GM23338 (cell line): ENCODE measurements at regions not wholly inside any gene's neighbourhood (a gene's known extent, or its start where the extent isn't known, plus 50 kb on each side); places are given as distances from the start of the nearest gene placed in this dataset.

Experiments used
- ATAC-seq: fragments of 200-7000 bp; cut with Tn5 transposase; 3 replicates; pipeline ENCODE4 v1.9.1; 2020
- DNase-seq: peaks from one replicate; pipeline ENCODE4 v3.0.0-alpha.2; 2015; ENCODE audit warnings: low spot score
- H2AFZ ChIP-seq: fragments of 200-600 bp; sonication (generic); 2 replicates; pipeline ENCODE4 v1.8.0; 2016; ENCODE audit warnings: antibody characterized with exemption, mild to moderate bottlenecking, moderate library complexity
- H3F3A ChIP-seq: fragments of 200-600 bp; sonication (generic); replicated peaks from 2 replicates; pipeline ENCODE4 v1.8.0; 2017; ENCODE audit warnings: antibody characterized with exemption, mixed run types, low read depth
- H3K27ac ChIP-seq: fragments of 200-600 bp; sonication (generic); 2 replicates; pipeline ENCODE4 v1.6.1; 2016; ENCODE audit warnings: low read depth
- H3K27me3 ChIP-seq: fragments of 200-600 bp; sonication (generic); 2 replicates; pipeline ENCODE4 v1.8.0; 2016; ENCODE audit warnings: mild to moderate bottlenecking, mixed run types, moderate library complexity; ENCODE audit not compliant: insufficient read depth
- H3K36me3 ChIP-seq: fragments of 200-600 bp; sonication (generic); 2 replicates; pipeline ENCODE4 v1.8.0; 2016; ENCODE audit warnings: mild to moderate bottlenecking; ENCODE audit not compliant: insufficient read depth
- H3K4me1 ChIP-seq: fragments of 200-600 bp; sonication (generic); 2 replicates; pipeline ENCODE4 v1.8.0; 2016; ENCODE audit warnings: mild to moderate bottlenecking, moderate library complexity; ENCODE audit not compliant: insufficient read depth
- H3K4me2 ChIP-seq: fragments of 200-600 bp; sonication (generic); 2 replicates; pipeline ENCODE4 v1.7.1; 2017; ENCODE audit warnings: mixed run types
- H3K4me3 ChIP-seq: fragments of 200-600 bp; sonication (generic); 2 replicates; pipeline ENCODE4 v1.6.1; 2016; ENCODE audit warnings: mixed run types
- H3K79me2 ChIP-seq: fragments of 200-600 bp; sonication (generic); replicated peaks from 2 replicates; pipeline ENCODE4 v1.8.0; 2017; ENCODE audit warnings: mild to moderate bottlenecking; ENCODE audit not compliant: insufficient read depth
- H3K9me2 ChIP-seq: fragments of 200-600 bp; sonication (generic); 2 replicates; pipeline ENCODE4 v1.8.0; 2017; ENCODE audit not compliant: insufficient read depth
- H4K20me1 ChIP-seq: fragments of 200-600 bp; sonication (generic); replicated peaks from 2 replicates; pipeline ENCODE4 v1.8.0; 2017; ENCODE audit warnings: mild to moderate bottlenecking; ENCODE audit not compliant: insufficient read depth
- H3K27ac Mint-ChIP-seq: 2 replicates; pipeline ENCODE4 v1.8.0; 2020; ENCODE audit warnings: inconsistent platforms, mild to moderate bottlenecking, moderate library complexity, mixed read lengths
- H3K27me3 Mint-ChIP-seq: 3 replicates; pipeline ENCODE4 v1.8.0; 2022; ENCODE audit warnings: low read depth, mild to moderate bottlenecking, moderate library complexity, mixed read lengths, inconsistent platforms; ENCODE audit not compliant: insufficient read depth, poor library complexity
- H3K36me3 Mint-ChIP-seq: 3 replicates; pipeline ENCODE4 v1.8.0; 2021; ENCODE audit warnings: low read depth, mild to moderate bottlenecking, inconsistent platforms, moderate library complexity, mixed read lengths
- H3K4me1 Mint-ChIP-seq: 3 replicates; pipeline ENCODE4 v1.8.0; 2020; ENCODE audit warnings: mild to moderate bottlenecking, inconsistent platforms, mixed read lengths
- H3K4me3 Mint-ChIP-seq: 3 replicates; pipeline ENCODE4 v1.8.0; 2021; ENCODE audit warnings: moderate library complexity, mild to moderate bottlenecking, inconsistent platforms, mixed read lengths
- H3K9me3 Mint-ChIP-seq: 3 replicates; pipeline ENCODE4 v1.8.0; 2020; ENCODE audit warnings: moderate library complexity, mild to moderate bottlenecking, inconsistent platforms, mixed read lengths
- CREB1 ChIP-seq: fragments of 250-450 bp; sonication (Bioruptor Pico); IDR thresholded peaks from 2 replicates; pipeline ENCODE4 v1.5.0; 2020; ENCODE audit warnings: low read depth, mild to moderate bottlenecking, moderate library complexity
- EZH2phosphoT487 ChIP-seq: fragments of 200-600 bp; sonication (generic); IDR thresholded peaks from one replicate; pipeline ENCODE4 v1.8.1; 2018; ENCODE audit warnings: antibody characterized with exemption; ENCODE audit not compliant: unreplicated experiment
- JUNB ChIP-seq: IDR thresholded peaks from one replicate; pipeline ENCODE4 v1.6.1; 2016; ENCODE audit warnings: antibody characterized with exemption; ENCODE audit not compliant: unreplicated experiment
- NANOG ChIP-seq: IDR thresholded peaks from 2 replicates; pipeline ENCODE4 v1.6.1; 2016; ENCODE audit warnings: antibody characterized with exemption, borderline replicate concordance
- POLR2AphosphoS5 ChIP-seq: IDR thresholded peaks from 2 replicates; pipeline ENCODE4 v1.6.1; 2016; ENCODE audit warnings: antibody characterized with exemption, low read depth
- ZNF114 ChIP-seq: fragments of 250-450 bp; sonication (Bioruptor Pico); IDR thresholded peaks from 2 replicates; pipeline ENCODE4 v1.5.0; 2020; ENCODE audit warnings: mild to moderate bottlenecking, moderate library complexity
- ZNF331 ChIP-seq: fragments of 250-450 bp; sonication (Bioruptor Pico); IDR thresholded peaks from 2 replicates; pipeline ENCODE4 v1.5.0; 2020; ENCODE audit warnings: low read depth, mild to moderate bottlenecking, moderate library complexity
- TF ChIP-seq, protein P1 (sequence below): IDR thresholded peaks from one replicate; pipeline ENCODE4 v1.6.1; 2018; ENCODE audit warnings: antibody characterized with exemption; ENCODE audit not compliant: unreplicated experiment
- TF ChIP-seq, protein P2 (sequence below): IDR thresholded peaks from 2 replicates; pipeline ENCODE4 v1.6.1; 2016; ENCODE audit warnings: antibody characterized with exemption
- TF ChIP-seq, protein P3 (sequence below), 2 experiments: fragments of 200-600 bp in 1 of 2; sonication (generic) in 1 of 2; conservative IDR thresholded peaks; 2 replicates each; pipeline versions ENCODE4 v1.5.1 to v1.6.1; 2016 to 2017; ENCODE audit warnings: antibody characterized with exemption in 2 of 2, low read depth in 2 of 2, mild to moderate bottlenecking in 2 of 2, moderate library complexity in 1 of 2

DNA sequence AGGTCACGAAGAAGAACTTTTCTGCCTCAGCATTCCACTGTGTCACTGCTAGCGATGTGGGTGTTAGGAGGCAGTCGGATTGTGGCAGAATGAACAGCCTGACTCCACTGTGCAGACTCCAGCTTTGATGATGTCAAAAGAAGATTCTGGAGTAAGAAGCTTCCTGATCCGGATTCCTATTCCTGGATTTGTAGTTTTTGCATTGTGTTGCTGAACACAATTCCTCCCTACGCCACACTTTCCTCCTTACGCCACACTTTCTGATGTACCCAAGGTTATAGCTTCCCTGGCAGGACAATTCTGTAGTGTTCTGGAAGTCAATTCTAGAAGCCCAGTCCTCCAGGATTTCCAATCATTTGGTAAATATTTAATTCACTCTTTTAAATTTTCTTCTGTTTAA, 665.2 kb upstream of the ADGRL2 start:
- no peaks in the 10 kb centered on the region for H4K20me1 ChIP-seq
- Mint-ChIP-seq H3K4me1 (no peaks in the 10 kb centered on the region; the same call in 2 of the 3 replicates), H3K27me3 (no peaks in the 10 kb centered on the region), H3K9me3 (peaks cover 5% of the 10 kb centered on the region; the same call in 1 of the 3 replicates), H3K4me3 (no peak overlapping the region), H3K27ac (no peak overlapping the region), H3K36me3 (0 out of 3 replicates have a peak, but pooled peaks cover 5% of the 10 kb centered on the region)
- no peaks in the 10 kb centered on the region for H3K27me3 ChIP-seq
- peak overlapping the region; percentile 4; the same call in 1 of the 2 replicates for H2AFZ ChIP-seq
- TF ChIP-seq, protein P1, sequence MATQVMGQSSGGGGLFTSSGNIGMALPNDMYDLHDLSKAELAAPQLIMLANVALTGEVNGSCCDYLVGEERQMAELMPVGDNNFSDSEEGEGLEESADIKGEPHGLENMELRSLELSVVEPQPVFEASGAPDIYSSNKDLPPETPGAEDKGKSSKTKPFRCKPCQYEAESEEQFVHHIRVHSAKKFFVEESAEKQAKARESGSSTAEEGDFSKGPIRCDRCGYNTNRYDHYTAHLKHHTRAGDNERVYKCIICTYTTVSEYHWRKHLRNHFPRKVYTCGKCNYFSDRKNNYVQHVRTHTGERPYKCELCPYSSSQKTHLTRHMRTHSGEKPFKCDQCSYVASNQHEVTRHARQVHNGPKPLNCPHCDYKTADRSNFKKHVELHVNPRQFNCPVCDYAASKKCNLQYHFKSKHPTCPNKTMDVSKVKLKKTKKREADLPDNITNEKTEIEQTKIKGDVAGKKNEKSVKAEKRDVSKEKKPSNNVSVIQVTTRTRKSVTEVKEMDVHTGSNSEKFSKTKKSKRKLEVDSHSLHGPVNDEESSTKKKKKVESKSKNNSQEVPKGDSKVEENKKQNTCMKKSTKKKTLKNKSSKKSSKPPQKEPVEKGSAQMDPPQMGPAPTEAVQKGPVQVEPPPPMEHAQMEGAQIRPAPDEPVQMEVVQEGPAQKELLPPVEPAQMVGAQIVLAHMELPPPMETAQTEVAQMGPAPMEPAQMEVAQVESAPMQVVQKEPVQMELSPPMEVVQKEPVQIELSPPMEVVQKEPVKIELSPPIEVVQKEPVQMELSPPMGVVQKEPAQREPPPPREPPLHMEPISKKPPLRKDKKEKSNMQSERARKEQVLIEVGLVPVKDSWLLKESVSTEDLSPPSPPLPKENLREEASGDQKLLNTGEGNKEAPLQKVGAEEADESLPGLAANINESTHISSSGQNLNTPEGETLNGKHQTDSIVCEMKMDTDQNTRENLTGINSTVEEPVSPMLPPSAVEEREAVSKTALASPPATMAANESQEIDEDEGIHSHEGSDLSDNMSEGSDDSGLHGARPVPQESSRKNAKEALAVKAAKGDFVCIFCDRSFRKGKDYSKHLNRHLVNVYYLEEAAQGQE = no peak
- H3K4me2 ChIP-seq = no peak overlapping the region
- H3K4me1 ChIP-seq = no peaks in the 10 kb centered on the region
- no peaks in the 10 kb centered on the region for H3F3A ChIP-seq
- ATAC-seq (no peak), DNase-seq (peak; percentile 29)
- no peaks in the 10 kb centered on the region for H3K36me3 ChIP-seq
- no peaks in the 10 kb centered on the region for H3K79me2 ChIP-seq
- H3K4me3 ChIP-seq = no peak overlapping the region
- no peak overlapping the region for H3K27ac ChIP-seq
- peaks cover 8% of the 10 kb centered on the region; the same call in 1 of the 2 replicates for H3K9me2 ChIP-seq

DNA sequence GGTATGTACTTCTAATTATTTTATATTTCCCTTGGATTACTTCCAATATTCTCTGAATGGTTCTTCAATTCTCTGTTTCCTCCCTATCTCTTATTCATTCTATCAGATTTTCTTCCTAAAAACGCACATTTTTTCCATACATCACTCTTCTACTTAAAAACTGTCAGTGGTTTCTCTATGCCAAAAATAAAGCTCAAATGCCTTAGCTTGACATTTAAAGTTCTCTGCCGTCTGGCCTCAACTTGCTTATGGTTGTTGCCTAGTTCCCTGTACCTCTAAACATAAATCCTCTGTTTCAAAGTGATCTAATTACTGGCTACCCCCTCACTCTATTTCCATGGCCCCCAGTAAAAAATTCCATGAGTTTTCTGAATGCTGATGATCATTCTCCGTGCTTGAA, 671.0 kb upstream of the ADGRL2 start:
- H3K27me3 Mint-ChIP-seq = peaks cover 1% of the 10 kb centered on the region

More for the DNA sequence above, 671.0 kb upstream of the ADGRL2 start:
- Mint-ChIP-seq H3K4me1 (no peaks in the 10 kb centered on the region), H3K36me3 (no peaks in the 10 kb centered on the region), H3K9me3 (no peaks in the 10 kb centered on the region), H3K27ac (no peak overlapping the region), H3K4me3 (no peak overlapping the region)
- H3K9me2 ChIP-seq = no peaks in the 10 kb centered on the region
- no peaks in the 10 kb centered on the region for H3F3A ChIP-seq
- ATAC-seq (no peak), DNase-seq (no peak)
- no peaks in the 10 kb centered on the region for H3K79me2 ChIP-seq
- H3K36me3 ChIP-seq = no peaks in the 10 kb centered on the region
- peaks cover 7% of the 10 kb centered on the region; the same call in 1 of the 2 replicates for H3K4me1 ChIP-seq
- no peaks in the 10 kb centered on the region for H4K20me1 ChIP-seq
- no peak overlapping the region for H2AFZ ChIP-seq
- H3K27ac ChIP-seq = no peak overlapping the region
- TF ChIP-seq, protein P1 = no peak
- TF ChIP-seq, protein P2, sequence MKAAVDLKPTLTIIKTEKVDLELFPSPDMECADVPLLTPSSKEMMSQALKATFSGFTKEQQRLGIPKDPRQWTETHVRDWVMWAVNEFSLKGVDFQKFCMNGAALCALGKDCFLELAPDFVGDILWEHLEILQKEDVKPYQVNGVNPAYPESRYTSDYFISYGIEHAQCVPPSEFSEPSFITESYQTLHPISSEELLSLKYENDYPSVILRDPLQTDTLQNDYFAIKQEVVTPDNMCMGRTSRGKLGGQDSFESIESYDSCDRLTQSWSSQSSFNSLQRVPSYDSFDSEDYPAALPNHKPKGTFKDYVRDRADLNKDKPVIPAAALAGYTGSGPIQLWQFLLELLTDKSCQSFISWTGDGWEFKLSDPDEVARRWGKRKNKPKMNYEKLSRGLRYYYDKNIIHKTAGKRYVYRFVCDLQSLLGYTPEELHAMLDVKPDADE = no peak
- TF ChIP-seq NANOG = no peak
- TF ChIP-seq ZNF114 (CRISPR knock-in tag) = no peak
- TF ChIP-seq, protein P3, sequence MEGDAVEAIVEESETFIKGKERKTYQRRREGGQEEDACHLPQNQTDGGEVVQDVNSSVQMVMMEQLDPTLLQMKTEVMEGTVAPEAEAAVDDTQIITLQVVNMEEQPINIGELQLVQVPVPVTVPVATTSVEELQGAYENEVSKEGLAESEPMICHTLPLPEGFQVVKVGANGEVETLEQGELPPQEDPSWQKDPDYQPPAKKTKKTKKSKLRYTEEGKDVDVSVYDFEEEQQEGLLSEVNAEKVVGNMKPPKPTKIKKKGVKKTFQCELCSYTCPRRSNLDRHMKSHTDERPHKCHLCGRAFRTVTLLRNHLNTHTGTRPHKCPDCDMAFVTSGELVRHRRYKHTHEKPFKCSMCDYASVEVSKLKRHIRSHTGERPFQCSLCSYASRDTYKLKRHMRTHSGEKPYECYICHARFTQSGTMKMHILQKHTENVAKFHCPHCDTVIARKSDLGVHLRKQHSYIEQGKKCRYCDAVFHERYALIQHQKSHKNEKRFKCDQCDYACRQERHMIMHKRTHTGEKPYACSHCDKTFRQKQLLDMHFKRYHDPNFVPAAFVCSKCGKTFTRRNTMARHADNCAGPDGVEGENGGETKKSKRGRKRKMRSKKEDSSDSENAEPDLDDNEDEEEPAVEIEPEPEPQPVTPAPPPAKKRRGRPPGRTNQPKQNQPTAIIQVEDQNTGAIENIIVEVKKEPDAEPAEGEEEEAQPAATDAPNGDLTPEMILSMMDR (conservative IDR thresholded peaks at IDR 0.05; ENCODE audit: low read depth in 2 of 2) = no peak
- TF ChIP-seq ZNF331 (CRISPR knock-in tag) = no peak
- no peak for TF ChIP-seq JUNB
- TF ChIP-seq CREB1 (CRISPR knock-in tag) = no peak
- TF ChIP-seq POLR2AphosphoS5 = no peak
- no peak for TF ChIP-seq EZH2phosphoT487
- no peak overlapping the region for H3K4me3 ChIP-seq
- no peaks in the 10 kb centered on the region for H3K27me3 ChIP-seq
- no peak overlapping the region for H3K4me2 ChIP-seq
